ENCODE measurements at regions not wholly inside any gene's neighbourhood (a gene's known extent, or its start where the extent isn't known, plus 50 kb on each side); places are given as distances from the start of the nearest gene placed in this dataset.

DNA sequence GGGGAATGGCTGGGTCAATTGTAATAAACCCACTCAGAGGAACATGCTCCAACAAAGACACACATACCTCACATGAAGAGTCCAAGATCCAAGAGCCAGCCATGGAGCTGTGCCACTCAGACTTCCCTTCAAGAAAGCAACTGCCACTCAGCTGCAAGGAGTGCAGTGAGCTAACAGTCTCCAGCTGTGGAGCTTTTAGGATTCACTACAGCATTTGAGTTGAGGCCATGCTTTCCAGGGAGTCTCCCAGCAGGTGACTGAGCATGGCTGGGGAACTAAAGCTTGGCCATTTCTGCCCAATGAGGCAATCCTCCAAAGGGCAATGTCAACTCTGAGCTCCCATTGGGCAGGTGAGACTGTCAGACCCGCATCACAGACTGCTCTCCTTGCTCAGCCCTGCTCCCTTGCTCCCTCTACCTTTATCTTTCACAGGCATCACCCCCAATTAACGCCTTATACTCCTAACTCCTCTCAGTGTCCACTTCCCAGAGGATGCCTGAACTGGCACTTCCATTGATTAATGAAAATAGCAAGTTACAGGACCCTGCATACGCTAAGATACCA, 165.3 kb upstream of the CTNNB1 start:
- no peak for DNase-seq (ENCODE audit: low read depth, low spot score)

- no peak for DNase-seq (ENCODE audit: low read depth, low spot score)
Measured at GRCh38 chr3:41035456-41036022, 163.8 kb upstream of the CTNNB1 start.

GRCh38 chr3:41037651-41038334, 161.5 kb upstream of the CTNNB1 start:
- no peak for DNase-seq (ENCODE audit: low read depth, low spot score)

GRCh38 chr3:41040256-41040655, 159.0 kb upstream of the CTNNB1 start:
- no peak for DNase-seq (ENCODE audit: low read depth, low spot score)

DNA sequence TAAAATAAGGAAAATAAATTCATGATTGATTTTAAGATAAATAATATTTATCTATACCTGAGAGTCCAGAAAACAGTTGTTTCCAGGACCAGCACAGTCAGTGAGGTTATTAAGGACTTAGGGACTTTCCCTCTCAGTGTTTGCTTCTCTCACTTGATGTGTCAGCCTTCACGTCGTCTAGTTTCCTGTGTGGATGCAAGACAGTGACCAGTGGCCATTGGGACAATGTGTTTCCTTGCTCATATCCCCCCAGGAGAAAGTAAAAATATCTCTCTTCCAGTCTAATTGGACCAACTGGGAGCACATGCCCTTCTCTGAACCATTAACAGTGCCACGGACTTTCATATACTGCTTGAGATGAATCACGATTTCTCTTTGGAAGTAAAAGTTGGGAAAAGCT, 157.8 kb upstream of the CTNNB1 start:
- DNase-seq (ENCODE audit: low read depth, low spot score): no peak

DNA sequence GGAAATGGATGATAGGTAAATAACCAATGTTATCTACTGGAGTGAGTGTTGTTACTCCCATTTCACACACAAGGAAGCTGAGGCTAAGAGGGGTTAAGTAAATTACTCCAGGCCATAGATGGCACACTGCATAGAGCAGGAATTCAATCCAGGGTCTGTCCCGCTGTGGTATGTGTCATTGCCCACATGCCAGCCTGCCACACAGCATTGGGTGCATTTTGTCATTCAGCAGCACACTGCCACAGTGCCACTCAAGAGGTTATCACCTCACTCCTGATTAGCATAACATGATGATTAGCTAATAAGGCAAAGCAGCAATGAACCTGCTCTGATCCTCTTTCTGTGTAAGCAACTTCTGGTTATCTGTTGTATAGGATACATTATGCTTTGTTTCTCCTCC, 157.4 kb upstream of the CTNNB1 start:
- no peak for DNase-seq (ENCODE audit: low read depth, low spot score)

DNA sequence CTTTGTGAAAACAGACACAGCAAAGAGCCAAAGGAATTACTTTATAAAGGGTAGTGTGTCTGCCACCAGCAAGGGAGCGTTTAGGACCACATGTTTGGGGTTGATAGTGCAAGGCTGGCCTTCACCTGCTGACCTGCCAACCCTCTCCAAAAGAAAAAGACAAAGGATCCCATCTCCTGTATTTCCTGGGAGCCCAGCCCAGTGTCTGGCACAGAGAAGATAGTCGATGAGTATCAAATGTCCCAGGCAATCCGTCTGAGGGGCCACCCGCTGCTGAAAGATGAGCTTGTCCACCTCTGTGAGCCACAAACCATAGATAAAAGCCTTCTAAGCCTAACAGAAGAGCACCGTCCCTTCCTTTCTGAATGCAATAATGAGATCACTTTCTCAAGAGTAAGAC, 154.8 kb upstream of the CTNNB1 start:
- no peak for DNase-seq (ENCODE audit: low read depth, low spot score)

DNA sequence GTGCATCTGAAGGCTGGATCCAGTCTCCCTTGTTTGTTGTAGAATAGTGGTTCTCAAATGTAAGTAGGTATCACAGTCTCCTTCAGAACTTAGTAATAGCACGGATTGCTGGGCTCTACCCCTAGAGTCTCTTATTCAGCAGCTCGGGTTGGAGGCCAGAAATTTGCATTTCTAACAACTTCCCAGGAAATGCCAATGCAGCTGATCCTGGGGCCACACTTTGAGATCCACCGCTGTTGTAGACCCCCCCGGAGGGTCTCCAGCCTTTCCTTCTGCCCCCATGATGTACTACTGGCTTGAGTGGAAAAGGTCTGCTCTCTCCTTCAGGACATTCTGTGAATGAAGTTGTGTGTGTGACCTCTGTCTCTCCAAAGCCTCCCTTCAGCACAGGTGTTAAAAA, 153.8 kb upstream of the CTNNB1 start:
- no peak for DNase-seq (ENCODE audit: low read depth, low spot score)

DNA sequence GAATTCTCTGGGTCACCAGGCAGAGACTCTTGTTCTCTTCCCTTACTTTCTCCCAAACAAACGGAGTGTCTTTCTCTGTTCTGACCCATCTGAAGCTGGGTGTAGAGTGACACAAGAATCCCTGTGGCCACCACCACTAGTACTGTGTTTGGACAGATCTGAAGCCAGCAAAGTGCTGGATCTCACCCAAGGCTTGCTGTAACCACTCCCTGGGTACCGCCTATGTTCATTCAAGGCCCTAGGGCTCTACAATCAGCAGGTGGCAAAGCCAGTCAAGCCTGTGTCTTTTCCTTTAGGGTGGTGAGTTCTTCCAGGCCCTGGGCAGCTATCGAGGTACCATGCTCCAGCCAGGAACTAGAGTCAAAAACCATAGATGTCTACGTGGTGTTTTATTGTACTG, 149.2 kb upstream of the CTNNB1 start:
- DNase-seq (ENCODE audit: low read depth, low spot score): no peak

GRCh38 chr3:41053220-41053619, 146.1 kb upstream of the CTNNB1 start:
- DNase-seq (ENCODE audit: low read depth, low spot score): peak; percentile 17

GRCh38 chr3:41060106-41060505, 139.2 kb upstream of the CTNNB1 start:
- DNase-seq (ENCODE audit: low read depth, low spot score): no peak

DNA sequence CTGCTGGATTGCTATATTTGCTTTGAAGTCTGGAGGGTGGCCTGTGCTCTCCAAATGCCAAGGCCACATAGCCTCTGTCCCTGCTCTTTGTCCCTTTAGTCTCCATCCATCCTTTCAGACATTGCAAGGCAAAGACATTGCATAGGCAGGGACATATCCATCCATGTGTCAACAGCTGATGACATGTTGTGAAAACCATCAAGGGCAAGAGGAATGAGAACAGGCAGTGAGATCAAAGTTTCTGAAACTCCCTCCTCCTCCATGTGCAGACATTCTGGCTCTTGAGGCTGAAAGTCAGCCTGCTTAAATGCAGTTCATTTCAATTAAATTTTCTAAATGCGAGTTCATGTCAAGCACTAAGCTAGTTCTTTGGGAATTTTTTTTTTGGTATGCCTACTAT, 135.2 kb upstream of the CTNNB1 start:
- DNase-seq (ENCODE audit: low read depth, low spot score): no peak

- no peak for DNase-seq (ENCODE audit: low read depth, low spot score)
Measured at GRCh38 chr3:41064526-41064925, 134.8 kb upstream of the CTNNB1 start.

DNA sequence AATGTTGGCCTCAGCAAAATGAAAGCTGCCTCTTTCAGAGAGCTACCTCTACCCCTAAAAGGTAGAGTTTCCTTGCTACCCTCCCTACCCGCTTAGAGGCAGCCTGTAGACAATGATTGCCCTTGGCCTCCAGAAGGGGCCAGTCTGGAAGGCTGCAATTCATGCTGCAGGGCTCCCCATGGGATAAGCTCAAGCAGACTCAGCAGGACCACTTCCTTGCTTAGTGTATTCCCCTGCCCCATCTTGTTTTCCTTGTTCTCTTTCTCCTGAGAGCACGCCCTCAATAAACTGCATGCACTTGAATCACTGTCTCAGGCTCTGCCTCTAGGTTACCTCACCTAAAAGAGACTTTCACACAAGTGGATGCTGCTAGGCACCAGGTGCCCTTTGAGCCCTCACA, 134.0 kb upstream of the CTNNB1 start:
- no peak for DNase-seq (ENCODE audit: low read depth, low spot score)

GRCh38 chr3:41073190-41073589, 126.1 kb upstream of the CTNNB1 start:
- DNase-seq (ENCODE audit: low read depth, low spot score): no peak

- no peak for DNase-seq (ENCODE audit: low read depth, low spot score)
Measured at GRCh38 chr3:41075975-41076374, 123.3 kb upstream of the CTNNB1 start.

DNA sequence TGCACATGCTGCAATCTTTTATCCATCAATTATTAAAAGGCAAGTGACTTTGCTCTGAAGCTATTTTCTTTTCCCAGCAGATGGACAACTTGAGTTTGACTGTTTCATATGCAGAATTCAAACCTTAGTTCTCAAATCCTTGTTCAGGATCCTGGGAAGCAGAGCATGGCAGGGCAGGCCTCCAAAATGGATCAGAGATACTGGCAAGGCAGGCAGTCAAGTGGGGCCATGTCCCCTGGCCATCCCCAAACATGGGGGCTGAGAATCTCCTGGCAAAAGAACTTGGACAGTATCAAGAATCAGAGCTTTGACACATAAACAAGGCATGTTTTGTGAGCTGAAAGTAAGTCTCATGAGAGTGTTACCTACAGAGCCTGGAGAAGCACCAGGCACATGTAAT, 122.9 kb upstream of the CTNNB1 start:
- DNase-seq (ENCODE audit: low read depth, low spot score): no peak

DNA sequence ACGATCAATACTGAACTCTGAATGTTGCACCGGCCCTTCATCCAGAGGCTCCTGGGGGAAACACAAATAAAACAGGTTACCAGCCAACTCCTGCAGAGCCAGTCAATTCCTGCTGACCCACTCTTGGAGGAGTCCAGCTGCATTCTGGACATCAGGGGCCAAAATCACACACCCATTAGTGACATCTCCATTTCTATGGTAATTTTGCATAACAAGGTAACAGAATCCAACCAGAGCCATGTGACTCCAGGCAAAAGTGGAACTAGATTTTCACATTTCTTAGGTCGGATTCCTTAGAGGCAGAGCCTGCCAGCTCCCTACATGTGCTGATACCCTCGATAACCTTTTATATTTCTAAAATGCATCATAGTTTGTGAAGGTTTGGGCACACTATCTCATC, 119.2 kb upstream of the CTNNB1 start:
- DNase-seq (ENCODE audit: low read depth, low spot score): no peak

DNA sequence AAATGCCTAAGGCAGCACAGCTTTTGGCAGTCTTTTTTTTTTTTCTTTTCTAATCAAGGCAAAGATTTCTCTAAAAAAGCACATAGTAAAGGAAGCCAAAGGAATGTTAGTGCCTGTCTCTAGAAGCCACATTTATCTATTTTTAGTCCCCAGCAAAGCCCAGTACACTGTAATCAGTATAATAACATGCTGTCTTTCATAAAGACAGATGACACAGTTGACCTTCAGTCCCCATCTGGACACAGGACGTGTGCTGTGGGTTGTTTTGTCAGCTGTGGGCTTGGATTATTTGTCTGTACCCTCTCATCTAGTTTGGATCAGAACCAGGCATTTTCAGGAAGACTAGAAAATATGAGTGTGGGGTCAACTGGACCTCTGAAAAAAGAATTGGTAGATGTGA, 110.4 kb upstream of the CTNNB1 start:
- no peak for DNase-seq (ENCODE audit: low read depth, low spot score)

DNA sequence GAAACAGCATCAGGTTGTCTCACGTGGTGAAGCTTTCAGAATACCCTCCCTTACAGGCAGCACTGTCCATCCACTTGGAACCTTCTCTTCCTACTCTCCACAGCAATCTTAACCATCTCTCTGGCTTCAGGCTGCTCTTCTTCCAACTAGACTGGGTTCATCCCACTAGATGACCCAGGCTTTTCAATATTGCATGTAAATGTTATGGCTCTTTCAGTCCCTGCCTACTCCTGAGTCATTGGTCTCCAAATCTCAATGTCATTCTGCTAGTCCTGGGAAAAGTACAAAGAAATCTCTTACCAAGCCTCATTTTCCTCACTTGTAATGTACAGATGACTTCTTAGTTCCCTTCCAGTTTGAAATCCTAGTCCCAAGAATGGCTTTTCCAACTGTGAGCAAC, 109.7 kb upstream of the CTNNB1 start:
- DNase-seq (ENCODE audit: low read depth, low spot score): no peak

DNA sequence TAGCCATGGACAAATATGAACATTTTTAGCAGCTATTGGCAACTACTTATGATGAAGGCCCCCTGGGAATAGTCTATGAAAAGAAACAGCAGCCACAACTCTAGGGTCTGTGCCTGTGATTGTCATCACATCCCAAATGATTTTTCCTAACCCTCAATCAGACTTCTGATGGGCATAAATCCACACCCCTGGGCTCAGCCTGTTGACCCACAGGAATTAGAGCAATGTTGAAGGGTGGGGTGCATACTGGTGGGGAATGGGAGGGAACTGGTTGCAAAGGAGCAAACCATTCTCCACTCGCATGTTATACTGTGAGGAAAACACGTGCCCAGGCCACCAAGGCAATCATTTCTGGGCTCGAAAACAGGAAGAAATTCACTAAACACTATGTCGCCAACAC, 106.5 kb upstream of the CTNNB1 start:
- no peak for DNase-seq (ENCODE audit: low read depth, low spot score)

- DNase-seq (ENCODE audit: low read depth, low spot score): no peak
Measured at GRCh38 chr3:41093476-41093875, 105.8 kb upstream of the CTNNB1 start.

DNA sequence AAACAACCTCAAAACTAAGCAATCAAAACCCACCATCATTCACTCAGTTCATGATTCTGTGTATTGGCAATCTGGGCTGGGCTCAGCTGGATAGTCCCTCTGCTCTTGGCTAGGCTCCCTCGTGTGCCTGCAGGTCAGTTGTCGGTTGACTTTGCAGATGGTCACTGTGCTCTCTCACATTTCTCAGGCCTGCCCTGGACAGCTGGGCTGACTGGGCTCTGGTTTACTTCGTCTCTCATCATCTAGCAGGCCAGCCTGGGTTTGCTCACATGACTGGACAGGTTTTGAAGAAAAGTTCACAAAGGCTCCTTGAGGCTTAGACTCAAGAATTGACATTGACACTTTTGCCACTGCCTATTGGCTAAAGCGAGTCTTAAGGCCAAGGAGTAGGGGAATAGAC, 105.0 kb upstream of the CTNNB1 start:
- no peak for DNase-seq (ENCODE audit: low read depth, low spot score)

- DNase-seq (ENCODE audit: low read depth, low spot score): peak; percentile 63
Measured at GRCh38 chr3:41095702-41096101, 103.6 kb upstream of the CTNNB1 start.

Measured in astrocyte of the hippocampus (primary cell).